ENCODE measurements at regions not wholly inside any gene's neighbourhood (a gene's known extent, or its start where the extent isn't known, plus 50 kb on each side); places are given as distances from the start of the nearest gene placed in this dataset.

DNA sequence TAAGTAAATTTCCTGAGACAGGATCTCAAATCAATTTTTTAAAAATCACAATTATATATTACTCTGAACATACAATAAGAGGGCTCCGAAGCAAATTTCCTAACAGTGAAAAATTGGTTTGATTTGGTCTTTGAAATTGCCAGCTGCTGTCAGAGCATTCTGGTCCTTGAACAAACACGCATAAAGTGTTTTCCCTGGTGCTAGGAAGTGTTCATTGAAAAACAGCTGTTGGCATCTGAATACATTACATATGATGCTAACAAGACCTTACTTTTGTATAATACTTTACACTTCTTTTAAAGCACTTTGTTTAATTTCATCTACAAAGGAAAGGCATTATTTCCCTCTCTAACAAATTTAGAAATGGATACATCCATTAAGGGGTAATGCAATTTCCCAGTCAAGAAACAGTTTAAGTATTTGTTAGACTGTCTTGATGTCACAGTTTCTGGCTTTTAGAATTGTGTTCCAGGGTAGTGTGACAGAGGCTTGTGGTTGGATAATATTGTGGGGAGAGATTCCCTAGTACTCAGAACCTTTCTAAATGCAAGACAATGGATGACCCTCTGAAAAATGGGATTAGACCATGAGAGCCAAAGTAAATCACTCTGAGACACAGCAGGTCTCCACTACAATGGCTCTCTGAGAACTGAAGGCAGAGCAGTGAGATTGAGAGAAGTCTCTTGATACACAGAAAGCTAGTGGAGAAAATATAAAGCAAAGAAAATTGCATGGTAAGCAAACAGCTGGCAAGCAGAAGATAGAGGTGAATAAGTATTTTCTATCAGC is 299.0 kb downstream of the TRIB2 start:
- H3K36me3 ChIP-seq = no peaks in the 10 kb centered on the region
- H3K9me3 ChIP-seq = no peaks in the 10 kb centered on the region
- DNase-seq (no peak), ATAC-seq (no peak)
- TF ChIP-seq, protein P1, sequence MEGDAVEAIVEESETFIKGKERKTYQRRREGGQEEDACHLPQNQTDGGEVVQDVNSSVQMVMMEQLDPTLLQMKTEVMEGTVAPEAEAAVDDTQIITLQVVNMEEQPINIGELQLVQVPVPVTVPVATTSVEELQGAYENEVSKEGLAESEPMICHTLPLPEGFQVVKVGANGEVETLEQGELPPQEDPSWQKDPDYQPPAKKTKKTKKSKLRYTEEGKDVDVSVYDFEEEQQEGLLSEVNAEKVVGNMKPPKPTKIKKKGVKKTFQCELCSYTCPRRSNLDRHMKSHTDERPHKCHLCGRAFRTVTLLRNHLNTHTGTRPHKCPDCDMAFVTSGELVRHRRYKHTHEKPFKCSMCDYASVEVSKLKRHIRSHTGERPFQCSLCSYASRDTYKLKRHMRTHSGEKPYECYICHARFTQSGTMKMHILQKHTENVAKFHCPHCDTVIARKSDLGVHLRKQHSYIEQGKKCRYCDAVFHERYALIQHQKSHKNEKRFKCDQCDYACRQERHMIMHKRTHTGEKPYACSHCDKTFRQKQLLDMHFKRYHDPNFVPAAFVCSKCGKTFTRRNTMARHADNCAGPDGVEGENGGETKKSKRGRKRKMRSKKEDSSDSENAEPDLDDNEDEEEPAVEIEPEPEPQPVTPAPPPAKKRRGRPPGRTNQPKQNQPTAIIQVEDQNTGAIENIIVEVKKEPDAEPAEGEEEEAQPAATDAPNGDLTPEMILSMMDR (IDR thresholded peaks at IDR 0.05 in 4 of 5, conservative IDR thresholded peaks at IDR 0.05 in 1 of 5) = no peak
- TF ChIP-seq POLR2A (IDR thresholded peaks at IDR 0.05) = no peak
- H3K4me3 ChIP-seq = no peak overlapping the region
- intact Hi-C loops (cut with DNase I; ENCODE audit: low total_unique reads) = no loop called here
- H3K27ac ChIP-seq = no peak overlapping the region
- H3K27me3 ChIP-seq = peaks cover 0 to 6% (median 0%) of the 10 kb centered on the region in 3 donors
- H3K4me1 ChIP-seq = no peaks in the 10 kb centered on the region
- in situ Hi-C loops (cut with MboI; ENCODE audit: low sequenced_read_pairs in 4 of 4) = loop anchor here in 1 of 4 donors (25.0 kb wide), 1 partner anchor 1353 kb away; the partner anchor contains the start of gene NTSR2

DNA sequence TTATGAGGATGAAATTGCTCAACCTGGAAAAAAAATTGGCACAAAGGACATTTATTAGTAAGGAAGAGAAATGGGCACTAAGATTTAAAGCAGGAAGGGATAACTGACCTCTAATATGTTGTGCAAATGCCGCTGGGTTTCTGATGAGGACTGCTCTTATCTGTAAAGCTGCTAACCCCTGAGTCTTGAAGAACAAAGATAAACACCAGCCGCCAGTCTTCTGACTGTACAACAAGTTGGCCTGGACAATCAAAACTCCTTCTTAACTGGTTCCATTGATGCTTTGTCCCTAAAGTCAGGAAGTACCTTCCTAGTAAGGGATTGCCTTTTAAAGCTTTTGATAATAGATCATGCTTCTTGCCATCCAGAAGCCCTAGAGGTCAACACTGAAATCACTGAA is 301.8 kb downstream of the TRIB2 start:
- Histone ChIP-seq H3K4me3 (no peak overlapping the region), H3K27ac (no peak overlapping the region), H3K4me1 (no peaks in the 10 kb centered on the region), H3K36me3 (no peaks in the 10 kb centered on the region), H3K27me3 (peaks cover 0 to 6% (median 0%) of the 10 kb centered on the region in 3 donors), H3K9me3 (no peaks in the 10 kb centered on the region)
- DNase-seq (no peak), ATAC-seq (no peak)
- intact Hi-C loops (cut with DNase I; ENCODE audit: low total_unique reads) = no loop called here
- in situ Hi-C loops (cut with MboI; ENCODE audit: low sequenced_read_pairs in 4 of 4) = loop anchor here in 1 of 4 donors (25.0 kb wide), 1 partner anchor 1356 kb away; the partner anchor contains the start of gene NTSR2
- no peak for TF ChIP-seq POLR2A (IDR thresholded peaks at IDR 0.05)
- TF ChIP-seq, protein P1 (IDR thresholded peaks at IDR 0.05 in 4 of 5, conservative IDR thresholded peaks at IDR 0.05 in 1 of 5) = no peak

DNA sequence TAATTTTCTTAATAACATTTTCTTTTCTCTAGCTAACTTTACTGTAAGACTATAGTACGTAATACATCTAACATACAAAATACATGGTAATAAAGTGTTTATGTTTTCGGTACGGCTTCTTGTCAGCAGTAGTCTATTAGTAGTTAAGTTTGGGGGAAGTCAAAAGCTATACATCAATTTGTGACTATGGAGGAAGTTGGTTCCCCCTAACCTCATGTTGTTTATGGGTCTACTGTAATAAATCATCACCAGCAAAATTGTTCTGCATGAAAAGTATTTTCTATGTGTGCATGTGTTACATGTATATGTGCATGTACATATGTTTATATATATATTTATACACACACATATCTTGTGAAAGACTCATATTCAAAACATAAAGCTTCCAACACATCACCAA is 303.0 kb downstream of the TRIB2 start:
- no peak for DNase-seq
- intact Hi-C loops (cut with DNase I; ENCODE audit: low total_unique reads) (no loop called here), in situ Hi-C loops (cut with MboI; ENCODE audit: low sequenced_read_pairs in 4 of 4) (loop anchor here in 1 of 4 donors (25.0 kb wide), 1 partner anchor 1357 kb away; the partner anchor contains the start of gene NTSR2)
- no peak overlapping the region for H3K4me3 ChIP-seq
- H3K4me1 ChIP-seq = no peaks in the 10 kb centered on the region
- TF ChIP-seq, protein P1 (IDR thresholded peaks at IDR 0.05 in 4 of 5, conservative IDR thresholded peaks at IDR 0.05 in 1 of 5) = no peak
- no peak for TF ChIP-seq POLR2A (IDR thresholded peaks at IDR 0.05)
- no peaks in the 10 kb centered on the region for H3K36me3 ChIP-seq
- no peak for ATAC-seq
- peaks cover 0 to 3% (median 0%) of the 10 kb centered on the region in 3 donors for H3K27me3 ChIP-seq
- H3K27ac ChIP-seq = no peak overlapping the region
- no peaks in the 10 kb centered on the region for H3K9me3 ChIP-seq

DNA sequence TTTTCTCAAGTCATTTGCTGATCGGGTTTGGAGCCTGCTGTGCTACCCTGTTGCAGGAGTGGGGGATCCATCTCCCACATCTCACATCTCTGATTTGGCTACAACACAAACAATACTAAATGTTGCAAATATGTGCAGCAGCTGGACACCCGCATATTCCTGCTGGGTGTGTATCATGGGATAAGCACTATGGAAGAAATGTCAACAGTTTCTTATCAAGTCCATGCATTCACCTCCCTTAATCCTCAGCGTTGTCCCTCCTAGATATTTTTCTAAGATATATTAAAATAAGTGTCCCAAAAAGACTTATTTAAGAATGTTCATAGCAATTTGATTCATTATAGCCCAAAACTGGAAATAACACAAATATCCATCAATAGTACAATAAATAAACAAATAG is 303.7 kb downstream of the TRIB2 start:
- in situ Hi-C loops (cut with MboI; ENCODE audit: low sequenced_read_pairs in 4 of 4) = loop anchor here in 1 of 4 donors (25.0 kb wide), 1 partner anchor 1358 kb away; the partner anchor contains the start of gene NTSR2
- H3K36me3 ChIP-seq = no peaks in the 10 kb centered on the region
- ATAC-seq (no peak), DNase-seq (no peak)
- intact Hi-C loops (cut with DNase I; ENCODE audit: low total_unique reads) = no loop called here
- TF ChIP-seq POLR2A (IDR thresholded peaks at IDR 0.05) = no peak
- H3K9me3 ChIP-seq = no peaks in the 10 kb centered on the region
- H3K4me3 ChIP-seq = no peak overlapping the region
- H3K27me3 ChIP-seq = peaks cover 0 to 3% (median 0%) of the 10 kb centered on the region in 3 donors
- no peaks in the 10 kb centered on the region for H3K4me1 ChIP-seq
- no peak overlapping the region for H3K27ac ChIP-seq

DNA sequence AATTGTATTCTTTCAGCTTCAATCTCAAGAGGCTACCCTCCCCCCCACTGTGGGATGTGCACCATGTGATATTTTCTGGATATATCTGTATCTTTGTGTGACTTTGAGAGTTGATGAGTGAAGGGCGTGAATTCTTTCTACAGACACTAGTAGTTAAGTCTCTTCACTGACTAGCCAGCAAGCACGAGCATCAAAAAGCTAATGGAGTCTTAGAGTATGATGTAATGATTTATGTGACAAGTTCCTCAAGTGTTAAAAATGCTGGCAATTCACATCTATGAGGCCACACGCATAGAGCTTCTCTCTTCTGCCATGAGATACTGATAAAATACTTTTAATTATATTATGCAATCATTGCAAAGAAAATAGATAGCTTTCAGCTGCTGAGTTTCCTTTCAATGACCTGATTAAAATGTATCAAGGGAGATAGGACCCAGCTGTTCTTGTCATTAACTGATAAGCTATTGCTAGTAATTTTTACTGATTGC is 304.8 kb downstream of the TRIB2 start:
- Histone ChIP-seq H3K36me3 (no peaks in the 10 kb centered on the region), H3K27me3 (peaks cover 0 to 3% (median 0%) of the 10 kb centered on the region in 3 donors), H3K4me3 (no peak overlapping the region), H3K27ac (no peak overlapping the region), H3K4me1 (no peaks in the 10 kb centered on the region), H3K9me3 (no peaks in the 10 kb centered on the region)
- TF ChIP-seq, protein P1 (IDR thresholded peaks at IDR 0.05 in 4 of 5, conservative IDR thresholded peaks at IDR 0.05 in 1 of 5) = no peak
- no peak for TF ChIP-seq POLR2A (IDR thresholded peaks at IDR 0.05)
- intact Hi-C loops (cut with DNase I; ENCODE audit: low total_unique reads) = no loop called here
- ATAC-seq = no peak
- DNase-seq = no peak
- in situ Hi-C loops (cut with MboI; ENCODE audit: low sequenced_read_pairs in 4 of 4) = loop anchor here in 1 of 4 donors (25.0 kb wide), 1 partner anchor 1359 kb away; the partner anchor contains the start of gene NTSR2

Measured in gastrocnemius medialis (tissue), 4 donors.